ENCODE measurements at regions not wholly inside any gene's neighbourhood (a gene's known extent, or its start where the extent isn't known, plus 50 kb on each side); places are given as distances from the start of the nearest gene placed in this dataset.

- TF ChIP-seq EZH2 (IDR thresholded peaks at IDR 0.05; ENCODE audit: borderline replicate concordance, low read length) (no peak), CTCF (IDR thresholded peaks at IDR 0.05; ENCODE audit: low read length) (no peak)
- peaks cover 15% of the 10 kb centered on the region; the same call in 1 of the 2 replicates for H3K27me3 ChIP-seq (ENCODE audit: insufficient read depth, low read length)
- no peak overlapping the region for H2AFZ ChIP-seq (ENCODE audit: low read length)
Observed at GRCh38 chr20:50311308-50312001, 120.8 kb downstream of the CEBPB start.

GRCh38 chr20:50312002-50312681, 121.5 kb downstream of the CEBPB start:
- H3K9me2 ChIP-seq (ENCODE audit: low read depth, low read length) = no peaks in the 10 kb centered on the region
- TF ChIP-seq CTCF (IDR thresholded peaks at IDR 0.05; ENCODE audit: low read length) = no peak
- TF ChIP-seq EZH2 (IDR thresholded peaks at IDR 0.05; ENCODE audit: borderline replicate concordance, low read length) = no peak
- 0 out of 2 replicates have a peak, but pooled peaks cover 4% of the 10 kb centered on the region for H3K9me3 ChIP-seq (ENCODE audit: low read length)
- H3K36me3 ChIP-seq (ENCODE audit: insufficient read depth, low read length) = no peaks in the 10 kb centered on the region
- H3K27me3 ChIP-seq (ENCODE audit: insufficient read depth, low read length) = peaks cover 15% of the 10 kb centered on the region; the same call in 1 of the 2 replicates
- H3K79me2 ChIP-seq (ENCODE audit: insufficient read depth, low read length) = no peaks in the 10 kb centered on the region
- H4K20me1 ChIP-seq (ENCODE audit: insufficient read depth, low read length) = no peaks in the 10 kb centered on the region
- H3K4me3 ChIP-seq (ENCODE audit: low read depth, low read length, poor library complexity, severe bottlenecking) = no peak overlapping the region
- no peaks in the 10 kb centered on the region for H3K4me1 ChIP-seq (ENCODE audit: insufficient read depth, low read length, severe bottlenecking)
- no peak overlapping the region for H3K9ac ChIP-seq (ENCODE audit: low read length)
- H3F3A ChIP-seq (ENCODE audit: insufficient read depth, low read length) = no peaks in the 10 kb centered on the region
- no peak overlapping the region for H3K4me2 ChIP-seq (ENCODE audit: low read length)
- no peak overlapping the region for H3K27ac ChIP-seq (ENCODE audit: low read depth, low read length, poor library complexity, severe bottlenecking)
- H2AFZ ChIP-seq (ENCODE audit: low read length) = no peak overlapping the region

More at GRCh38 chr20:50311308-50312001, 120.8 kb downstream of the CEBPB start:
- H3K4me2 ChIP-seq (ENCODE audit: low read length) = no peak overlapping the region
- H3K4me3 ChIP-seq (ENCODE audit: low read depth, low read length, poor library complexity, severe bottlenecking) = no peak overlapping the region
- no peak overlapping the region for H3K27ac ChIP-seq (ENCODE audit: low read depth, low read length, poor library complexity, severe bottlenecking)
- no peaks in the 10 kb centered on the region for H3F3A ChIP-seq (ENCODE audit: insufficient read depth, low read length)
- H3K9me3 ChIP-seq (ENCODE audit: low read length) = 0 out of 2 replicates have a peak, but pooled peaks cover 4% of the 10 kb centered on the region
- H3K79me2 ChIP-seq (ENCODE audit: insufficient read depth, low read length) = no peaks in the 10 kb centered on the region
- no peaks in the 10 kb centered on the region for H4K20me1 ChIP-seq (ENCODE audit: insufficient read depth, low read length)
- H3K9ac ChIP-seq (ENCODE audit: low read length) = no peak overlapping the region
- no peaks in the 10 kb centered on the region for H3K9me2 ChIP-seq (ENCODE audit: low read depth, low read length)
- no peaks in the 10 kb centered on the region for H3K36me3 ChIP-seq (ENCODE audit: insufficient read depth, low read length)
- no peaks in the 10 kb centered on the region for H3K4me1 ChIP-seq (ENCODE audit: insufficient read depth, low read length, severe bottlenecking)

- H3K4me3 ChIP-seq (ENCODE audit: low read depth, low read length, poor library complexity, severe bottlenecking) = no peak overlapping the region
- H3K79me2 ChIP-seq (ENCODE audit: insufficient read depth, low read length) = no peaks in the 10 kb centered on the region
- no peak overlapping the region for H3K9ac ChIP-seq (ENCODE audit: low read length)
- H3K9me3 ChIP-seq (ENCODE audit: low read length) = 0 out of 2 replicates have a peak, but pooled peaks cover 4% of the 10 kb centered on the region
- H3K27me3 ChIP-seq (ENCODE audit: insufficient read depth, low read length) = peaks cover 15% of the 10 kb centered on the region; the same call in 1 of the 2 replicates
- H3K27ac ChIP-seq (ENCODE audit: low read depth, low read length, poor library complexity, severe bottlenecking) = no peak overlapping the region
- no peaks in the 10 kb centered on the region for H3K4me1 ChIP-seq (ENCODE audit: insufficient read depth, low read length, severe bottlenecking)
- TF ChIP-seq CTCF (IDR thresholded peaks at IDR 0.05; ENCODE audit: low read length) = no peak
- TF ChIP-seq EZH2 (IDR thresholded peaks at IDR 0.05; ENCODE audit: borderline replicate concordance, low read length) = no peak
- H3K36me3 ChIP-seq (ENCODE audit: insufficient read depth, low read length) = no peaks in the 10 kb centered on the region
- no peak overlapping the region for H2AFZ ChIP-seq (ENCODE audit: low read length)
- H3K4me2 ChIP-seq (ENCODE audit: low read length) = no peak overlapping the region
- no peaks in the 10 kb centered on the region for H3K9me2 ChIP-seq (ENCODE audit: low read depth, low read length)
- no peaks in the 10 kb centered on the region for H4K20me1 ChIP-seq (ENCODE audit: insufficient read depth, low read length)
- no peaks in the 10 kb centered on the region for H3F3A ChIP-seq (ENCODE audit: insufficient read depth, low read length)
Observed at GRCh38 chr20:50312682-50313521, 122.3 kb downstream of the CEBPB start.
